OCI-LY3 (cell line): ENCODE measurements at regions not wholly inside any gene's neighbourhood (a gene's known extent, or its start where the extent isn't known, plus 50 kb on each side); places are given as distances from the start of the nearest gene placed in this dataset.

ENCODE experiments used
- EZH2phosphoT487 ChIP-seq: fragments of 200-600 bp; shearing (Covaris generic); IDR thresholded peaks from 2 replicates; pipeline ENCODE4 v1.6.1; 2018; ENCODE audit warnings: antibody characterized with exemption, mixed run types, low read depth
- TF ChIP-seq, protein P1 (sequence below): fragments of 200-600, 300-600 bp; sonication (generic); IDR thresholded peaks from 2 replicates; pipeline ENCODE4 v1.5.1; 2014; ENCODE audit warnings: antibody characterized with exemption, low read length, low read depth

DNA sequence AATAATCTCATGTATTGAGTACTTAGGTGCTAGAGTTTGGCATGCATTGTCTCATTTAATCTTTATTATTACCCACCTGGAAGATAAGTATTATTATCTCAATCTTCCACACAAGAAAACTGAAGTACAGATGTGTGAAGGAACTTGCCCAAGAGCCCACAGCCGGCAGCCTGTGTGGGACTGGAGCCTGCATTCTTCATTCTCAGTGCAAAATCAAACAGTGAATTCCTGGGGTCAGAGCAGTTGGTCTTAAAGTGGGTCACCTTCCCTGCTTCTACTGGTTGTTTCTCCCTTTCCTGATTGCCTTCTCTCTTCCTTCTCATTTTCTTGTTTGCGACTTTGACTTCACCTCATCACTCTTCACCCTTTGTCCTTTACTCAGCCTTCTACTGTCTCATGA lies 144.7 kb upstream of the LYZL1 start:
- TF ChIP-seq, protein P1, sequence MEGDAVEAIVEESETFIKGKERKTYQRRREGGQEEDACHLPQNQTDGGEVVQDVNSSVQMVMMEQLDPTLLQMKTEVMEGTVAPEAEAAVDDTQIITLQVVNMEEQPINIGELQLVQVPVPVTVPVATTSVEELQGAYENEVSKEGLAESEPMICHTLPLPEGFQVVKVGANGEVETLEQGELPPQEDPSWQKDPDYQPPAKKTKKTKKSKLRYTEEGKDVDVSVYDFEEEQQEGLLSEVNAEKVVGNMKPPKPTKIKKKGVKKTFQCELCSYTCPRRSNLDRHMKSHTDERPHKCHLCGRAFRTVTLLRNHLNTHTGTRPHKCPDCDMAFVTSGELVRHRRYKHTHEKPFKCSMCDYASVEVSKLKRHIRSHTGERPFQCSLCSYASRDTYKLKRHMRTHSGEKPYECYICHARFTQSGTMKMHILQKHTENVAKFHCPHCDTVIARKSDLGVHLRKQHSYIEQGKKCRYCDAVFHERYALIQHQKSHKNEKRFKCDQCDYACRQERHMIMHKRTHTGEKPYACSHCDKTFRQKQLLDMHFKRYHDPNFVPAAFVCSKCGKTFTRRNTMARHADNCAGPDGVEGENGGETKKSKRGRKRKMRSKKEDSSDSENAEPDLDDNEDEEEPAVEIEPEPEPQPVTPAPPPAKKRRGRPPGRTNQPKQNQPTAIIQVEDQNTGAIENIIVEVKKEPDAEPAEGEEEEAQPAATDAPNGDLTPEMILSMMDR = no peak
- TF ChIP-seq EZH2phosphoT487 = no peak
